ENCODE measurements at regions not wholly inside any gene's neighbourhood (a gene's known extent, or its start where the extent isn't known, plus 50 kb on each side); places are given as distances from the start of the nearest gene placed in this dataset.
A peak's percentile ranks its signal among the peaks of the same experiment; 100 is the strongest.
"Not testable (repeated sequence)": the region's sequence is repeated elsewhere in the genome, so short reads cannot be mapped to it uniquely, and the experiment has no call there.

DNA sequence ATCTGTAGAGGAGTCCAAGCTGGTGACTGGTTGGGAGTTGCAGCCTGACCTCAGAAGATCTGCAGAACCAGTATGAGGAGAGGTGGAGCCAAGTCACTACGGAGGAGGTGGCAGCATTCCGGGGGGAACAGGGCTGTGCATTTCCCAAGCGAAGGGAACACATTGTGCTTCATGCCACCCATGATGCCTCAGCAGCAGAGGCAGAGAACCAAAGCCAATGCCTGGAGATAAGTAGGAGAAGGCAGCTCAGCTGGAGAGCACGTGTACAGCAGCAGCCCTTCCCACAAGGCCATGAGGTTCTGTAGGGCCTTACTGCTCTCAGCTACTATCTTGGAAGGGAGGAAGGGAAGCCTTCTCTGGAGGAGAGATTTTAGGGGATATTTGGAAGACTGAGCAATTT, 67.2 kb upstream of the LRPPRC start:
- DNase-seq, result no peak
- no peaks in the 10 kb centered on the region for H4K20me1 ChIP-seq (ENCODE audit: control insufficient read depth, insufficient read depth, insufficient read length)
- no peaks in the 10 kb centered on the region for H3K79me1 ChIP-seq (ENCODE audit: insufficient read depth, low read depth, low read length, poor library complexity, severe bottlenecking)
- H3K27ac ChIP-seq (ENCODE audit: insufficient read length, low read depth, low read length), result no peak overlapping the region
- H3K4me1 ChIP-seq (ENCODE audit: insufficient read depth, low read length), result no peaks in the 10 kb centered on the region
- H3K9me3 Mint-ChIP-seq, result peaks cover 47 to 50% of the 10 kb centered on the region in 2 experiments
- no peak overlapping the region for H2BK20ac ChIP-seq (ENCODE audit: low read depth, low read length, poor library complexity, severe bottlenecking)
- H3K4me1 Mint-ChIP-seq, result peaks cover 10 to 13% of the 10 kb centered on the region in 2 experiments
- no peak overlapping the region for H4K8ac ChIP-seq (replicated peaks; ENCODE audit: insufficient read length, low read depth, low read length)
- H2BK120ac ChIP-seq (ENCODE audit: low read depth, low read length, poor library complexity, severe bottlenecking), result no peak overlapping the region
- H2BK12ac ChIP-seq (ENCODE audit: insufficient read length, low read depth, low read length), result no peak overlapping the region
- no peak overlapping the region for H2BK5ac ChIP-seq (ENCODE audit: insufficient read length, low read length)
- TF ChIP-seq, protein P1, sequence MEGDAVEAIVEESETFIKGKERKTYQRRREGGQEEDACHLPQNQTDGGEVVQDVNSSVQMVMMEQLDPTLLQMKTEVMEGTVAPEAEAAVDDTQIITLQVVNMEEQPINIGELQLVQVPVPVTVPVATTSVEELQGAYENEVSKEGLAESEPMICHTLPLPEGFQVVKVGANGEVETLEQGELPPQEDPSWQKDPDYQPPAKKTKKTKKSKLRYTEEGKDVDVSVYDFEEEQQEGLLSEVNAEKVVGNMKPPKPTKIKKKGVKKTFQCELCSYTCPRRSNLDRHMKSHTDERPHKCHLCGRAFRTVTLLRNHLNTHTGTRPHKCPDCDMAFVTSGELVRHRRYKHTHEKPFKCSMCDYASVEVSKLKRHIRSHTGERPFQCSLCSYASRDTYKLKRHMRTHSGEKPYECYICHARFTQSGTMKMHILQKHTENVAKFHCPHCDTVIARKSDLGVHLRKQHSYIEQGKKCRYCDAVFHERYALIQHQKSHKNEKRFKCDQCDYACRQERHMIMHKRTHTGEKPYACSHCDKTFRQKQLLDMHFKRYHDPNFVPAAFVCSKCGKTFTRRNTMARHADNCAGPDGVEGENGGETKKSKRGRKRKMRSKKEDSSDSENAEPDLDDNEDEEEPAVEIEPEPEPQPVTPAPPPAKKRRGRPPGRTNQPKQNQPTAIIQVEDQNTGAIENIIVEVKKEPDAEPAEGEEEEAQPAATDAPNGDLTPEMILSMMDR (conservative IDR thresholded peaks at IDR 0.05), result no peak
- H3K27me3 ChIP-seq (ENCODE audit: insufficient read depth, low read length), result no peaks in the 10 kb centered on the region
- no CpG with 5 or more reads among the region's 4 CpGs for WGBS (ENCODE audit: extremely low coverage, insufficient read length, low lambda C conversion rate)
- no peak overlapping the region for H3K56ac ChIP-seq (ENCODE audit: insufficient read length, low read depth, low read length)
- no peak overlapping the region for H2BK15ac ChIP-seq (ENCODE audit: low read depth, low read length)
- H3K18ac ChIP-seq (ENCODE audit: insufficient read length, low read depth, low read length), result no peak overlapping the region
- no peak overlapping the region for H3K27ac Mint-ChIP-seq
- no peak overlapping the region for H4K5ac ChIP-seq (ENCODE audit: insufficient read length, low read depth, low read length)
- H3K9me3 ChIP-seq (ENCODE audit: control insufficient read depth, low read depth, low read length), result peaks cover 6% of the 10 kb centered on the region
- no peak overlapping the region for H3K4me2 ChIP-seq (ENCODE audit: insufficient read depth, insufficient read length, low read length)
- H3K79me2 ChIP-seq (ENCODE audit: insufficient read depth, low read length), result no peaks in the 10 kb centered on the region
- H4K91ac ChIP-seq (ENCODE audit: insufficient read length, low read depth, low read length), result no peak overlapping the region
- H3K36me3 Mint-ChIP-seq (ENCODE audit: insufficient read depth in 1 of 3, low read depth in 3 of 3), result peaks cover 25 to 43% (median 29%) of the 10 kb centered on the region in 3 experiments
- H3K4me3 Mint-ChIP-seq, result no peak overlapping the region
- H3K23me2 ChIP-seq (ENCODE audit: insufficient read length, low read depth, low read length, poor library complexity, severe bottlenecking), result no peaks in the 10 kb centered on the region
- no peak overlapping the region for H3K14ac ChIP-seq (ENCODE audit: insufficient read depth, low read length)
- no peak overlapping the region for H2AK5ac ChIP-seq (ENCODE audit: insufficient read length, low read length)
- H3K4ac ChIP-seq (ENCODE audit: low read depth, low read length), result no peak overlapping the region
- H2AFZ ChIP-seq (ENCODE audit: low read length), result no peak overlapping the region
- peaks cover 39% of the 10 kb centered on the region for H3K27me3 Mint-ChIP-seq (ENCODE audit: low read depth)
- H3K9ac ChIP-seq (ENCODE audit: extremely low read depth, insufficient read length, low read length), result no peak overlapping the region
- H3K23ac ChIP-seq (ENCODE audit: insufficient read length, low read depth, low read length), result no peak overlapping the region
- H3T11ph ChIP-seq (ENCODE audit: low read length), result no peak overlapping the region

DNA sequence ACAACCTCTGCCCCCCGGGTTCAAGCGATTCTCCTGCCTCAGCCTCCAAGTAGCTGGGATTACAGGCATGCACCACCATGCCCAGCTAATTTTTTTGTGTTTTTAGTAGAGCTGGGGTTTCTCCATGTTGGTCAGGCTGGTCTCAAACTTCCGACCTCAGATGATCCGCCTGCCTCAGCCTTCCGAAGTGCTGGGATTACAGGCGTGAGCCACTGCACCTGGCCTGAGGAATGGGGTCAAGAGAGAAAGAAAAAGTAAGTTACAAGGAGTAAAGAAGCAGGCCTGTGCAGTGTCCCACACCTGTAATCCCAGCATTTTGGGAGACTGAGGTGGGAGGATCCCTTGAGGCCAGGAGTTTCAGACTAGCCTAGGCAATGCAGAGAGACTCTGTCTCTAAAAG, 68.5 kb upstream of the LRPPRC start:
- peaks cover 15% of the 10 kb centered on the region for H3K9me3 ChIP-seq (ENCODE audit: control insufficient read depth, low read depth, low read length)
- H2AFZ ChIP-seq (ENCODE audit: low read length); H3K79me1 ChIP-seq (ENCODE audit: insufficient read depth, low read depth, low read length, poor library complexity, severe bottlenecking); H4K20me1 ChIP-seq (ENCODE audit: control insufficient read depth, insufficient read depth, insufficient read length); H3K9ac ChIP-seq (ENCODE audit: extremely low read depth, insufficient read length, low read length); H3K4ac ChIP-seq (ENCODE audit: low read depth, low read length); H2AK5ac ChIP-seq (ENCODE audit: insufficient read length, low read length); H4K91ac ChIP-seq (ENCODE audit: insufficient read length, low read depth, low read length); H2BK15ac ChIP-seq (ENCODE audit: low read depth, low read length); H2BK12ac ChIP-seq (ENCODE audit: insufficient read length, low read depth, low read length); H3K4me3 Mint-ChIP-seq; H2BK5ac ChIP-seq (ENCODE audit: insufficient read length, low read length); H3K4me2 ChIP-seq (ENCODE audit: insufficient read depth, insufficient read length, low read length); H4K5ac ChIP-seq (ENCODE audit: insufficient read length, low read depth, low read length); H3K23ac ChIP-seq (ENCODE audit: insufficient read length, low read depth, low read length); H3K14ac ChIP-seq (ENCODE audit: insufficient read depth, low read length); H3T11ph ChIP-seq (ENCODE audit: low read length); H3K79me2 ChIP-seq (ENCODE audit: insufficient read depth, low read length); H4K8ac ChIP-seq (replicated peaks; ENCODE audit: insufficient read length, low read depth, low read length); H3K27ac ChIP-seq (ENCODE audit: insufficient read length, low read depth, low read length); H3K23me2 ChIP-seq (ENCODE audit: insufficient read length, low read depth, low read length, poor library complexity, severe bottlenecking); H3K4me1 ChIP-seq (ENCODE audit: insufficient read depth, low read length); H3K56ac ChIP-seq (ENCODE audit: insufficient read length, low read depth, low read length); DNase-seq; H2BK120ac ChIP-seq (ENCODE audit: low read depth, low read length, poor library complexity, severe bottlenecking); H3K27me3 ChIP-seq (ENCODE audit: insufficient read depth, low read length); H2BK20ac ChIP-seq (ENCODE audit: low read depth, low read length, poor library complexity, severe bottlenecking); H3K18ac ChIP-seq (ENCODE audit: insufficient read length, low read depth, low read length): not testable (repeated sequence)
- Mint-ChIP-seq H3K36me3 (ENCODE audit: insufficient read depth in 1 of 3, low read depth in 3 of 3) (peaks cover 34 to 48% (median 34%) of the 10 kb centered on the region in 3 experiments), H3K27ac (peak overlapping the region in 1 of 3 experiments; percentile 33; a peak in 1 of 7 replicates), H3K27me3 (ENCODE audit: low read depth) (peaks cover 29% of the 10 kb centered on the region), H3K9me3 (peaks cover 50 to 56% of the 10 kb centered on the region in 2 experiments), H3K4me1 (peaks cover 10 to 13% of the 10 kb centered on the region in 2 experiments)
- WGBS (ENCODE audit: extremely low coverage, insufficient read length, low lambda C conversion rate), result no CpG with 5 or more reads among the region's 6 CpGs
